HFF-Myc (cell line): ENCODE measurements at regions not wholly inside any gene's neighbourhood (a gene's known extent, or its start where the extent isn't known, plus 50 kb on each side); places are given as distances from the start of the nearest gene placed in this dataset.
"Not testable (repeated sequence)": the region's sequence is repeated elsewhere in the genome, so short reads cannot be mapped to it uniquely, and the experiment has no call there.

Experiments used
- DNase-seq: peaks from one replicate; pipeline ENCODE4 v3.0.0-alpha.2; 2011; ENCODE audit warnings: low read depth; ENCODE audit errors: extremely low read depth
- H3K4me3 ChIP-seq: replicated peaks from 2 replicates; pipeline ENCODE4 v1.5.1; 2011; ENCODE audit warnings: low read depth, mild to moderate bottlenecking, control low read depth, low read length
- TF ChIP-seq, protein P1 (sequence below): IDR thresholded peaks from 2 replicates; pipeline ENCODE4 v1.5.1; 2012; ENCODE audit warnings: mild to moderate bottlenecking, low read depth, low read length, control low read depth; ENCODE audit errors: missing control alignments

DNA sequence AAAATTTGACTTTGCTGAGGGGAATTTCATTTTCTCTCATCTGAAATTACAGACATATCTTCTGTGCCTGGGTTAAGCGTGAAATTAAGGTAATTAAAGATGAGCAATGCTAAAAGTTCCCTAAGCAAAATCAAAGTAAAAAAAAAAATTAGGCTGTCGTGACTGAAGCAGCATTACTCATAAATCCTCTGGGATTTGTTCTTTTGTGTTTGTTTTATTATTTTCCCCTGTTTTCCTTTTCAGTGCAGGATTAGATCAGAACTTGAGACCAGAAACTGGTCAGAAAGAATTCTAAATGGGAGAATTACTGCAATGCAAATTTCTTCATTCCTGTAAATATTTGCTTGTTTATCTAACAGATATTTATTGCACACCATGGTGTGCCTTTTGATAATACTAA, 141.4 kb upstream of the BET1 start:
- TF ChIP-seq, protein P1, sequence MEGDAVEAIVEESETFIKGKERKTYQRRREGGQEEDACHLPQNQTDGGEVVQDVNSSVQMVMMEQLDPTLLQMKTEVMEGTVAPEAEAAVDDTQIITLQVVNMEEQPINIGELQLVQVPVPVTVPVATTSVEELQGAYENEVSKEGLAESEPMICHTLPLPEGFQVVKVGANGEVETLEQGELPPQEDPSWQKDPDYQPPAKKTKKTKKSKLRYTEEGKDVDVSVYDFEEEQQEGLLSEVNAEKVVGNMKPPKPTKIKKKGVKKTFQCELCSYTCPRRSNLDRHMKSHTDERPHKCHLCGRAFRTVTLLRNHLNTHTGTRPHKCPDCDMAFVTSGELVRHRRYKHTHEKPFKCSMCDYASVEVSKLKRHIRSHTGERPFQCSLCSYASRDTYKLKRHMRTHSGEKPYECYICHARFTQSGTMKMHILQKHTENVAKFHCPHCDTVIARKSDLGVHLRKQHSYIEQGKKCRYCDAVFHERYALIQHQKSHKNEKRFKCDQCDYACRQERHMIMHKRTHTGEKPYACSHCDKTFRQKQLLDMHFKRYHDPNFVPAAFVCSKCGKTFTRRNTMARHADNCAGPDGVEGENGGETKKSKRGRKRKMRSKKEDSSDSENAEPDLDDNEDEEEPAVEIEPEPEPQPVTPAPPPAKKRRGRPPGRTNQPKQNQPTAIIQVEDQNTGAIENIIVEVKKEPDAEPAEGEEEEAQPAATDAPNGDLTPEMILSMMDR, result no peak
- H3K4me3 ChIP-seq, result no peak overlapping the region
- no peak for DNase-seq

DNA sequence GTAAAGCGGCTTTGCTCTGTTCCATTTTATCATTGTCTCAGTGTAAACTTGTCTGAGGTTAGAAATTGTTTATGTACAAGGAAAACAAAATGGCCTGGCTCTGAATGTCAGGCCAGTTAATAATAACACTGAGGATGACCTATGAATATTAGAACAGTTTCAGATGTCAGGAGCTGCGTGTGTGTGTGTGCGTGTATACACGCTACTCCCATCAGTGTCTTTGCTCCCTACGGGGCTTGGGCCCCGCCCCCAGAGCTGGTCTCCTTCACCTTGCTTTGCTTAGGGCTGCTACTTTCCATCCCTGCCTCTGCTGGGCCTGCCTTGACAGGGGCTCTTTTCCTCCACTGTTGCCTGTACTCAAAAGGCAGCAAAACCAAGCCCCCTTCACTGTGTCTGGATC, 142.3 kb upstream of the BET1 start:
- DNase-seq, result no peak
- TF ChIP-seq, protein P1, result no peak

DNA sequence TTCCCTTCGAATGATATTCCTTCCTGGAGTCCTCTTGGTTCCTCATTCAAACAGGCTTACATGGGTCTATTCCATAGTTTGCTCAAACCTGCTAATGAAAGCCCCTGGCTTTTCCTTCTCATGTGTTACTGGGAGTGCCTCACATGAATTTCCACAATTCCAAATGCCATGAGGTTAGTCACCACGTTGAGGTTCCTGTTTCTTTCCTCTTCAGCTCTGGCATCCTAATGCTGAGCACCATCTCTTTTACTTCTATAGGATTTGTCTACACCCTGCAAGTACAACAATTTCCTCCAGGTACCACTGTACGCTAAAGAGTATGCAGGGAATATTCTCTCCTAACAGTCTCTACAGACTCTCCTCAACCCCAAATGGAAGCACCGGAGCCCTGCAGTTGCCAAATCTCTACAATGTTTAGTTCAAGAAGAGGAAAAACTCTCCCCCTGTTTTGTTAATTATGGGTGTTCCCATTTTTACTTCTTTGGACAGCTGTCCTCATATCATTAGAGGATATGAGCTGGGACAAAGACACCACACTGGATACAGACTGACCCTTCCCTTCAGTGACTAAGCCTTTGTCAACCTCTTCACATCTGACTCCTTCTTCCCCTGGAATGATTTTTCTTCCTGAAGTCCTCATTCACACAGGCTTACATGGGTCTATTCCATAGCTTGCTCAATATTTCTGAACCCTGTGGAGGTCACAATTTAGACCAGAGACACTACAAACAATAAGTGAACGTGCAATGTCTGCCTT, 145.8 kb upstream of the BET1 start:
- no peak for DNase-seq
- TF ChIP-seq, protein P1, result no peak
- H3K4me3 ChIP-seq, result no peak overlapping the region

More for the DNA sequence above, 142.3 kb upstream of the BET1 start:
- no peak overlapping the region for H3K4me3 ChIP-seq

DNA sequence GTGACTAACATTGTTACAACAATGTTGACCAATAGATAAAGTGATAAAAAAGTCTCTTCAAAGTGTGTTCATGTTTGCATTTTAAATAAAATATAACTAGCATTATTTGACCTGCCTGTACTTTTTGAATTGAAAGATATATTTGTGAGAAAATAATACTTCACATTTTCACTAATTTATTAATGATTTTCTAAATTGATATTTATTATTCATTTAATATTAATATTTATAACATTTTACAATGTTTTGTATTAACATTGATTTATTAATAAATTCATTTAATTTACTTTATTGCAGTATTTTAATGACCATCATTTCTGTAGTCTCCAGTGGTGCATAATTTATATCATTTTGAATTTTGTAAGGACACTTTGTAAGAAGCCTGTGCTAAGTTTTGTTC, 150.0 kb upstream of the BET1 start:
- no peak overlapping the region for H3K4me3 ChIP-seq
- TF ChIP-seq, protein P1, result no peak
- no peak for DNase-seq

DNA sequence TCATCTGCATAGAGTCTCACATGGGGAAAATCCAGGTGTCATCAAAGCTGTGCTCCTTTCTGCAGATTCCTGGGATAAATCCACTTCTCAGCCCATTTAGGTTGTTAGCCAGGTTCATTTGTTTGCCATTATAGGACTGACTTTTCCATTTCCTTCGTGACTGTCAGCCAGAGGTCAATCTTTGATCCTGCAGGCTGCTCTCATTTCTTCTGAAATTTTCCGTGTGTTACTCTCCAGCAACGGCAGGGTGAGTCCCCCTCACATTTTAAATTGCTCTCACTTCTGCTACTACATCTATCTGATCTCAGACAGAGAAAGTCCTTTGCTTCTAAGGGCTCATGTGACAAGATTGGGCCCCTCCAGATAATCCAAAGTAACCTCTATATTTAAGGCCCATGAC, 150.7 kb upstream of the BET1 start:
- TF ChIP-seq, protein P1, result no peak
- no peak overlapping the region for H3K4me3 ChIP-seq
- DNase-seq, result no peak

DNA sequence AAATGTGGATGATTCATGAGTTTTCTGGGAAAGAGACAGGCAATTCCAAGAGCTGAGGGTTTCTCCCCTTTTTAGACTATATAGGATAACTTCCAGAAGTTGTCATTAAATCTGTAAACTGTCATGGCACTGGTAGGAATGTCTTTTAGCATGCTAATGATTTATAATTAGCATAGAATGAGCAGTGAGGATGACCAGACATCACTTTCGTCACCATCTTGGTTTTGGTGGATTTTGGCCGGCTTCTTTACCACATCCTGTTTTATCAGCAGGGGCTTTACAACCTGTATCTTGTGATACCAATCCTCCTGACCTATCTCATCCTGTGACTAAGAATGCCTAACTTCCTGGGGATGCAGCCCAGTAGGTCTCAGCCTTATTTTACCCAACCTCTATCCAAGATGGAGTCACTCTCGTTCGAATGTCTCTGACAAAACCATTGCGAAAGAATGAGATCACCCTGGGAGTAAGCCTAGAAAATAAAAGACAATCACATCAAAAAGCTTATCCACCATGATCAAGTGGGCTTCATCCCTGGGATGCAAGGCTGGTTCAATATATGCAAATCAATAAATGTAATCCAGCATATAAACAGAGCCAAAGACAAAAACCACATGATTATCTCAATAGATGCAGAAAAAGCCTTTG, 153.6 kb upstream of the BET1 start:
- not testable (repeated sequence) for DNase-seq, H3K4me3 ChIP-seq

DNA sequence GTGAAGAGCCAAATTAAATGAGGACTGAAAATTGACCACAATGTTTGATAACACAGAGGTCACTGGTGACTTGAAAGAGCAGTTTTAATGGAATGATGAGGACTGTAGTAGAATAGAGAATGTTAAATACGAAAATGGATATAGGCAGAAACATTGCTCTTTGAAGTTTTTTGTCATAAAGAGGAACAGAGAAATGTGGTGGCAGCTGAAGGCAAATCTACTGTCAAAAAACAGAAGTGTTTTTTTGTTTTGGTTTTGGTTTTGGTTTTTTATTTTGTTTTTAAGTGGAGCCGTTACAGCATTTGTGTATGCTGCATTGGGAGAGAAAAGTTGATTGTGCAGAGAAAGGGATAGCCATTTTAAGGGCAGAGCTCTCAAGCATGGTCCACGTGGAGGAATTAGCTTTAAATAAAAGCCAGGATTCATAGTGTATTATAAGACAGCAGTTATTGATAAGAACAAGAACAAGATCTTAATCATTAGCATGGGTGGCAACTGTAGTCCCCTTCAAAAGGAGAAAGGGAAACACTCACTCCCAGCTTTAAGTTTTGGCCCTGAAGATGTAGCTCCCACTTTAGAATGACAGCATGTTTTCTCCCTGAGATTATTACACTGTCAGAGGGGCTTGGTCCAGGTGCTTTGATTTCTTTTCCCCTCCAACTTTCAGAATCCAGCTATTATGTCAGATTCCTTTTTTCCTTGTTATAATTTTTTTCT, 156.7 kb upstream of the BET1 start:
- no peak for DNase-seq
- no peak overlapping the region for H3K4me3 ChIP-seq
- TF ChIP-seq, protein P1, result no peak
